Mesenchymal stem cell (in vitro differentiated cells and primary cell): ENCODE measurements at regions not wholly inside any gene's neighbourhood (a gene's known extent, or its start where the extent isn't known, plus 50 kb on each side); places are given as distances from the start of the nearest gene placed in this dataset.

Experiments used
- DNase-seq: peaks from one replicate; pipeline ENCODE4 v3.0.0-alpha.2; 2013
- H2AFZ ChIP-seq: one replicate; pipeline ENCODE4 v1.6.1; 2013; ENCODE audit warnings: low read depth, mild to moderate bottlenecking, control low read depth, inconsistent platforms, low read length, moderate library complexity
- H2AK5ac ChIP-seq: 2 replicates; pipeline ENCODE4 v1.6.1; 2013; ENCODE audit warnings: low read length, moderate library complexity, mild to moderate bottlenecking, inconsistent platforms; ENCODE audit not compliant: severe bottlenecking
- H2BK120ac ChIP-seq: one replicate; pipeline ENCODE4 v1.6.1; 2013; ENCODE audit warnings: low read depth, mild to moderate bottlenecking, inconsistent platforms, low read length, moderate library complexity
- H2BK12ac ChIP-seq, 2 experiments: one replicate each; pipeline ENCODE4 v1.6.1; 2013; ENCODE audit warnings: inconsistent platforms in 2 of 2, low read length in 2 of 2, mild to moderate bottlenecking in 2 of 2, moderate library complexity in 2 of 2, control low read depth in 1 of 2
- H2BK15ac ChIP-seq: one replicate; pipeline ENCODE4 v1.6.1; 2013; ENCODE audit warnings: mild to moderate bottlenecking, low read depth, inconsistent platforms; ENCODE audit not compliant: poor library complexity, severe bottlenecking
- H2BK5ac ChIP-seq: 2 replicates; pipeline ENCODE4 v1.6.1; 2013; ENCODE audit warnings: low read depth, mild to moderate bottlenecking, low read length, control low read depth, inconsistent platforms; ENCODE audit not compliant: poor library complexity, severe bottlenecking
- H3K14ac ChIP-seq, 2 experiments: one replicate each; pipeline ENCODE4 v1.6.1; 2013; ENCODE audit warnings: inconsistent platforms in 2 of 2, low read length in 2 of 2, control low read depth in 1 of 2, mild to moderate bottlenecking in 1 of 2, moderate library complexity in 1 of 2
- H3K18ac ChIP-seq, 2 experiments: one replicate each; pipeline ENCODE4 v1.6.1; 2013; ENCODE audit warnings: inconsistent platforms in 2 of 2, low read length in 2 of 2, control low read depth in 1 of 2, low read depth in 1 of 2, mild to moderate bottlenecking in 1 of 2
- H3K23ac ChIP-seq, 2 experiments: one replicate each; pipeline ENCODE4 v1.6.1; 2013; ENCODE audit warnings: inconsistent platforms in 2 of 2, low read length in 2 of 2, mild to moderate bottlenecking in 2 of 2, moderate library complexity in 2 of 2, control low read depth in 1 of 2
- H3K27ac ChIP-seq: 2 replicates; pipeline ENCODE4 v1.5.1; 2013; ENCODE audit warnings: mild to moderate bottlenecking, moderate library complexity, low read length, control low read depth, inconsistent platforms; ENCODE audit not compliant: poor library complexity, severe bottlenecking
- H3K27me3 ChIP-seq, 2 experiments: 2 replicates each; pipeline versions ENCODE4 v1.6.1 to v1.7.0; 2013; ENCODE audit warnings: low read length in 2 of 2, mild to moderate bottlenecking in 2 of 2, moderate library complexity in 2 of 2, control low read depth in 1 of 2, inconsistent platforms in 1 of 2; ENCODE audit not compliant: control insufficient read depth in 1 of 2, insufficient read depth in 1 of 2
- H3K36me3 ChIP-seq, 2 experiments: 2 replicates each; pipeline versions ENCODE4 v1.6.1 to v1.7.0; 2013; ENCODE audit warnings: low read length in 2 of 2, control low read depth in 1 of 2, inconsistent platforms in 1 of 2, low read depth in 1 of 2, mild to moderate bottlenecking in 1 of 2; ENCODE audit not compliant: insufficient read depth in 2 of 2, control insufficient read depth in 1 of 2
- H3K4ac ChIP-seq, 2 experiments: one replicate each; pipeline ENCODE4 v1.6.1; 2013; ENCODE audit warnings: inconsistent platforms in 2 of 2, low read length in 2 of 2, mild to moderate bottlenecking in 2 of 2, moderate library complexity in 2 of 2, control low read depth in 1 of 2, low read depth in 1 of 2
- H3K4me1 ChIP-seq: 2 replicates; pipeline ENCODE4 v1.6.1; 2013; ENCODE audit warnings: low read depth, low read length, control low read depth; ENCODE audit not compliant: control insufficient read depth, insufficient read depth
- H3K4me2 ChIP-seq: 2 replicates; pipeline ENCODE4 v1.6.1; 2013; ENCODE audit warnings: low read length, mild to moderate bottlenecking, inconsistent platforms; ENCODE audit not compliant: poor library complexity, severe bottlenecking
- H3K4me3 ChIP-seq, 2 experiments: 2 replicates each; pipeline versions ENCODE4 v1.5.1 to v1.7.0; 2013; ENCODE audit warnings: low read length in 2 of 2, mild to moderate bottlenecking in 2 of 2, control low read depth in 1 of 2, low read depth in 1 of 2; ENCODE audit not compliant: insufficient read depth in 1 of 2
- H3K79me1 ChIP-seq: replicated peaks from 2 replicates; pipeline ENCODE4 v1.6.1; 2013; ENCODE audit warnings: mild to moderate bottlenecking, control low read depth, low read length, inconsistent platforms; ENCODE audit not compliant: poor library complexity, severe bottlenecking
- H3K9ac ChIP-seq: 2 replicates; pipeline ENCODE4 v1.7.0; 2013; ENCODE audit warnings: mild to moderate bottlenecking, low read length, moderate library complexity
- H3K9me3 ChIP-seq: 2 replicates; pipeline ENCODE4 v1.7.0; 2013; ENCODE audit warnings: mild to moderate bottlenecking, low read length; ENCODE audit not compliant: control insufficient read depth
- H4K8ac ChIP-seq: one replicate; pipeline ENCODE4 v1.6.1; 2013; ENCODE audit warnings: inconsistent platforms, mild to moderate bottlenecking, low read length, moderate library complexity
- H4K91ac ChIP-seq: one replicate; pipeline ENCODE4 v1.6.1; 2013; ENCODE audit warnings: mild to moderate bottlenecking, low read length, inconsistent platforms
- WGBS: methylation state at CpG from one replicate; pipeline ENCODE4 v1.1.7; 2013; ENCODE audit warnings: mixed read lengths; 5-methylcytosine and 5-hydroxymethylcytosine counted together

GRCh38 chr3:102745881-102746280 is 311.1 kb downstream of the ZPLD1 start:
- Histone ChIP-seq H3K23ac (no peak overlapping the region), H2AK5ac (no peak overlapping the region), H2BK5ac (no peak overlapping the region), H2BK120ac (no peak overlapping the region), H4K8ac (no peak overlapping the region), H3K4me1 (no peaks in the 10 kb centered on the region), H3K79me1 (no peaks in the 10 kb centered on the region), H3K4me3 (no peak overlapping the region), H3K4ac (no peak overlapping the region), H3K14ac (no peak overlapping the region), H3K9me3 (no peaks in the 10 kb centered on the region), H3K36me3 (no peaks in the 10 kb centered on the region), H4K91ac (no peak overlapping the region), H3K27me3 (no peaks in the 10 kb centered on the region), H3K4me2 (no peak overlapping the region), H2AFZ (no peak overlapping the region), H3K9ac (no peak overlapping the region), H2BK12ac (no peak overlapping the region), H2BK15ac (no peak overlapping the region), H3K27ac (no peak overlapping the region), H3K18ac (no peak overlapping the region)
- no peak for DNase-seq
- WGBS, result no CpG with 5 or more reads among the region's 4 CpGs

GRCh38 chr3:102747611-102748010 is 312.8 kb downstream of the ZPLD1 start:
- Histone ChIP-seq H3K79me1 (no peaks in the 10 kb centered on the region), H2BK12ac (no peak overlapping the region), H2BK5ac (no peak overlapping the region), H3K4me2 (no peak overlapping the region), H3K27ac (no peak overlapping the region), H2BK15ac (no peak overlapping the region), H2AFZ (no peak overlapping the region), H3K18ac (no peak overlapping the region), H3K27me3 (no peaks in the 10 kb centered on the region), H3K4ac (no peak overlapping the region), H3K9me3 (no peaks in the 10 kb centered on the region), H3K36me3 (no peaks in the 10 kb centered on the region), H2AK5ac (no peak overlapping the region), H4K91ac (no peak overlapping the region), H3K9ac (no peak overlapping the region), H2BK120ac (no peak overlapping the region), H3K23ac (no peak overlapping the region), H3K4me1 (no peaks in the 10 kb centered on the region), H3K4me3 (no peak overlapping the region), H4K8ac (no peak overlapping the region), H3K14ac (no peak overlapping the region)
- WGBS, result 82% methylated on average over 4 of the region's 4 CpGs
- DNase-seq, result no peak

- H3K9ac ChIP-seq, result no peak overlapping the region
- no peak overlapping the region for H3K27ac ChIP-seq
- no peaks in the 10 kb centered on the region for H3K27me3 ChIP-seq
- H2AK5ac ChIP-seq, result no peak overlapping the region
- no peak overlapping the region for H3K18ac ChIP-seq
- H2BK12ac ChIP-seq, result no peak overlapping the region
- no peaks in the 10 kb centered on the region for H3K79me1 ChIP-seq
- H2BK15ac ChIP-seq, result no peak overlapping the region
- no peak overlapping the region for H3K4ac ChIP-seq
- H2BK120ac ChIP-seq, result no peak overlapping the region
- H4K91ac ChIP-seq, result no peak overlapping the region
- H2BK5ac ChIP-seq, result no peak overlapping the region
- no peak overlapping the region for H3K4me3 ChIP-seq
- H2AFZ ChIP-seq, result no peak overlapping the region
- no peak overlapping the region for H3K23ac ChIP-seq
- no peaks in the 10 kb centered on the region for H3K36me3 ChIP-seq
- no peaks in the 10 kb centered on the region for H3K9me3 ChIP-seq
- H3K4me1 ChIP-seq, result no peaks in the 10 kb centered on the region
- H3K4me2 ChIP-seq, result no peak overlapping the region
- no peak for DNase-seq
- no peak overlapping the region for H3K14ac ChIP-seq
- H4K8ac ChIP-seq, result no peak overlapping the region
Measured at GRCh38 chr3:102748646-102749045, 313.8 kb downstream of the ZPLD1 start.

GRCh38 chr3:102750322-102750721 is 315.5 kb downstream of the ZPLD1 start:
- H3K9me3 ChIP-seq, result no peaks in the 10 kb centered on the region
- H3K36me3 ChIP-seq, result no peaks in the 10 kb centered on the region
- H3K4me2 ChIP-seq, result no peak overlapping the region
- H2BK5ac ChIP-seq, result no peak overlapping the region
- H3K18ac ChIP-seq, result no peak overlapping the region
- no peak overlapping the region for H4K8ac ChIP-seq
- no peak overlapping the region for H2AK5ac ChIP-seq
- H3K27ac ChIP-seq, result no peak overlapping the region
- no peak overlapping the region for H3K4me3 ChIP-seq
- no CpG with 5 or more reads among the region's 2 CpGs for WGBS
- no peak overlapping the region for H2BK120ac ChIP-seq
- no peak overlapping the region for H2AFZ ChIP-seq
- no peak overlapping the region for H2BK12ac ChIP-seq
- no peaks in the 10 kb centered on the region for H3K79me1 ChIP-seq
- no peak overlapping the region for H2BK15ac ChIP-seq
- H3K14ac ChIP-seq, result no peak overlapping the region
- H3K9ac ChIP-seq, result no peak overlapping the region
- no peak overlapping the region for H3K4ac ChIP-seq
- no peak overlapping the region for H3K23ac ChIP-seq
- H3K4me1 ChIP-seq, result no peaks in the 10 kb centered on the region
- no peaks in the 10 kb centered on the region for H3K27me3 ChIP-seq
- DNase-seq, result no peak
- no peak overlapping the region for H4K91ac ChIP-seq
